ENCODE measurements at regions not wholly inside any gene's neighbourhood (a gene's known extent, or its start where the extent isn't known, plus 50 kb on each side); places are given as distances from the start of the nearest gene placed in this dataset.

GRCh38 chr10:120961795-120962755 lies 110.9 kb downstream of the WDR11 start:
- no peaks in the 10 kb centered on the region for H3K36me3 ChIP-seq (ENCODE audit: control insufficient read depth in 1 of 2, insufficient read depth in 2 of 2, low read length in 2 of 2)
- H3K27me3 ChIP-seq (ENCODE audit: insufficient read depth, low read length): no peaks in the 10 kb centered on the region
- no peak overlapping the region for H3K9ac ChIP-seq (ENCODE audit: low read length)
- ChIA-PET RAD21 (ENCODE audit: low non-redundant PET in 1 of 2, low total read pairs in 2 of 2, uncharacterized antibody in 2 of 2, unreplicated experiment in 2 of 2) (no interaction called here), CTCF (interaction anchor here (1.9 to 2.4 kb wide), 2 partner anchors 13 to 41 kb away, joined by 4 to 7 read pairs; no protein-coding TSS in a partner anchor), POLR2A (no interaction called here)
- no peak overlapping the region for H3K4me2 ChIP-seq (ENCODE audit: low read length)
- no peaks in the 10 kb centered on the region for H3K9me3 ChIP-seq (ENCODE audit: control insufficient read depth in 1 of 2, insufficient read depth in 1 of 2, low read depth in 1 of 2, low read length in 2 of 2)
- no peaks in the 10 kb centered on the region for H3K9me2 ChIP-seq (ENCODE audit: insufficient read depth)
- H3K27ac ChIP-seq (ENCODE audit: low read depth, low read length): no peak overlapping the region
- no peak overlapping the region for H2AFZ ChIP-seq (ENCODE audit: low read depth, low read length, poor library complexity, severe bottlenecking)
- no peak overlapping the region for H3K4me3 ChIP-seq (replicated peaks in 1 of 2; ENCODE audit: low read depth in 1 of 2, low read length in 2 of 2)
- TF ChIP-seq RAD21 (IDR thresholded peaks at IDR 0.05; ENCODE audit: low read depth): no peak
- TF ChIP-seq ZFX (IDR thresholded peaks at IDR 0.05): no peak
- TF ChIP-seq EZH2 (IDR thresholded peaks at IDR 0.05): no peak
- TF ChIP-seq SRF (IDR thresholded peaks at IDR 0.05; ENCODE audit: low read depth): no peak
- TF ChIP-seq ZBTB33 (IDR thresholded peaks at IDR 0.05; ENCODE audit: extremely low read depth, insufficient replicate concordance, low read length): no peak
- TF ChIP-seq YY1 (IDR thresholded peaks at IDR 0.05; ENCODE audit: extremely low read depth, insufficient replicate concordance, low read depth, low read length): no peak
- TF ChIP-seq POLR2AphosphoS5 (IDR thresholded peaks at IDR 0.05; ENCODE audit: low read depth, low read length): no peak
- DNase-seq (ENCODE audit: low read depth, low spot score) (no peak), ATAC-seq (no peak)
- no peaks in the 10 kb centered on the region for H3K4me1 ChIP-seq (ENCODE audit: control insufficient read depth in 1 of 2, insufficient read depth in 2 of 2, low read length in 2 of 2)
- no peaks in the 10 kb centered on the region for H3K79me2 ChIP-seq (ENCODE audit: insufficient read depth, low read length)
- intact Hi-C loops (cut with micrococcal nuclease): no loop called here
- H4K20me1 ChIP-seq (ENCODE audit: insufficient read depth): no peaks in the 10 kb centered on the region
- no TSS peak for BruUV-seq (replicated peaks)
